H1 (cell line): ENCODE measurements at regions not wholly inside any gene's neighbourhood (a gene's known extent, or its start where the extent isn't known, plus 50 kb on each side); places are given as distances from the start of the nearest gene placed in this dataset.

Experiments
- CTCF ChIA-PET: fragments of 300-600 bp; sonication (Branson Sonifier 250); formaldehyde crosslinking; loops from one replicate; lab custom pipeline; 2021; ENCODE audit not compliant: partially characterized antibody; lab: Charles Lee
- POLR2A ChIA-PET: fragments of 300-600 bp; sonication (Branson Sonifier 250); formaldehyde crosslinking; loops from one replicate; lab custom pipeline; 2021; ENCODE audit warnings: inconsistent platforms; ENCODE audit not compliant: partially characterized antibody; lab: Charles Lee
- DNase-seq, 2 experiments: peaks; one replicate each; pipeline versions ENCODE4 v3.0.0 to v3.0.0-alpha.2; 2010 to 2022; ENCODE audit warnings: low spot score in 2 of 2, low read depth in 1 of 2, mixed read lengths in 1 of 2
- FAIRE-seq: peaks from 2 replicates; lab custom pipeline; 2011; peaks lifted over from hg19 to GRCh38; lab: Jason Lieb, UNC
- H2AFZ ChIP-seq: 2 replicates; pipeline ENCODE4 v1.8.1; 2012; ENCODE audit warnings: low read length, inconsistent platforms
- H2AK5ac ChIP-seq: 2 replicates; pipeline ENCODE4 v1.6.1; 2013; ENCODE audit warnings: low read depth, low read length
- H2BK120ac ChIP-seq: replicated peaks from 2 replicates; pipeline ENCODE3; 2013; ENCODE audit warnings: low read depth, low read length, inconsistent platforms
- H2BK12ac ChIP-seq: 2 replicates; pipeline ENCODE4 v1.6.1; 2013; ENCODE audit warnings: low read depth, low read length
- H2BK15ac ChIP-seq: 2 replicates; pipeline ENCODE4 v1.6.1; 2013; ENCODE audit warnings: low read length
- H2BK20ac ChIP-seq: 2 replicates; pipeline ENCODE4 v1.6.1; 2013; ENCODE audit warnings: low read length
- H2BK5ac ChIP-seq: 2 replicates; pipeline ENCODE4 v1.6.1; 2013; ENCODE audit warnings: low read depth, low read length
- H3K14ac ChIP-seq: 2 replicates; pipeline ENCODE4 v1.6.1; 2013; ENCODE audit warnings: inconsistent platforms; ENCODE audit not compliant: insufficient read length
- H3K18ac ChIP-seq: 2 replicates; pipeline ENCODE4 v1.6.1; 2013; ENCODE audit warnings: low read length; ENCODE audit errors: extremely low read depth
- H3K23ac ChIP-seq: 2 replicates; pipeline ENCODE4 v1.6.1; 2013; ENCODE audit warnings: inconsistent platforms; ENCODE audit not compliant: insufficient read length
- H3K23me2 ChIP-seq: 2 replicates; pipeline ENCODE4 v1.6.1; 2013; ENCODE audit warnings: low read depth, low read length
- H3K27ac ChIP-seq: 2 replicates; pipeline ENCODE4 v1.6.1; 2011; ENCODE audit warnings: low read depth, low read length, inconsistent platforms
- H3K27me3 ChIP-seq, 4 experiments: replicated peaks in 1 of 4; 1 replicate in 1 of 4; 2 replicates in 3 of 4; pipeline versions ENCODE4 v1.6.1 to v1.8.1; 2011 to 2013; ENCODE audit warnings: low read length in 3 of 4, mild to moderate bottlenecking in 3 of 4, inconsistent platforms in 2 of 4, mixed read lengths in 2 of 4, moderate library complexity in 1 of 4; ENCODE audit not compliant: control insufficient read depth in 3 of 4, insufficient read depth in 3 of 4; ENCODE audit errors: extremely low read depth in 1 of 4
- H3K36me3 ChIP-seq, 4 experiments: 2 replicates each; pipeline versions ENCODE4 v1.6.1 to v1.8.1; 2011 to 2013; ENCODE audit warnings: mild to moderate bottlenecking in 4 of 4, low read length in 3 of 4, moderate library complexity in 2 of 4, control low read depth in 1 of 4, inconsistent platforms in 1 of 4; ENCODE audit not compliant: insufficient read depth in 4 of 4, control insufficient read depth in 2 of 4
- H3K4ac ChIP-seq: replicated peaks from 2 replicates; pipeline ENCODE3; 2013; ENCODE audit warnings: low read length, low read depth, mixed read lengths, inconsistent platforms; ENCODE audit not compliant: insufficient read length
- H3K4me1 ChIP-seq, 4 experiments: replicated peaks in 1 of 4; 1 replicate in 1 of 4; 2 replicates in 3 of 4; pipeline versions ENCODE4 v1.6.1 to v1.8.1; 2011 to 2013; ENCODE audit warnings: low read length in 3 of 4, inconsistent platforms in 2 of 4, mixed read lengths in 1 of 4; ENCODE audit not compliant: insufficient read depth in 4 of 4, control insufficient read depth in 3 of 4
- H3K4me2 ChIP-seq, 2 experiments: 2 replicates each; pipeline versions ENCODE4 v1.6.1 to v1.8.1; 2011 to 2013; ENCODE audit warnings: low read depth in 2 of 2, low read length in 2 of 2, control low read depth in 1 of 2, inconsistent platforms in 1 of 2, mild to moderate bottlenecking in 1 of 2; ENCODE audit not compliant: insufficient read depth in 1 of 2
- H3K4me3 ChIP-seq, 4 experiments: fragments of 200-600, 300-600 bp in 1 of 4; sonication (generic), shearing (Covaris generic), sonication (Bioruptor Twin) in 1 of 4; 2 replicates each; pipeline versions ENCODE4 v1.5.1 to v1.8.1; 2011 to 2016; ENCODE audit warnings: low read length in 4 of 4, low read depth in 3 of 4, control low read depth in 2 of 4, inconsistent platforms in 2 of 4, mild to moderate bottlenecking in 2 of 4, mixed read lengths in 1 of 4, moderate library complexity in 1 of 4; ENCODE audit not compliant: insufficient read depth in 2 of 4; ENCODE audit errors: extremely low read depth in 1 of 4
- H3K56ac ChIP-seq: replicated peaks from 2 replicates; pipeline ENCODE3; 2013; ENCODE audit warnings: low read depth, mild to moderate bottlenecking, mixed read lengths, low read length, inconsistent platforms; ENCODE audit not compliant: insufficient read length
- H3K79me1 ChIP-seq: 2 replicates; pipeline ENCODE4 v1.6.1; 2013; ENCODE audit warnings: low read depth, low read length, control low read depth
- H3K79me2 ChIP-seq, 2 experiments: 2 replicates each; pipeline versions ENCODE4 v1.6.1 to v1.8.1; 2012 to 2013; ENCODE audit warnings: low read length in 2 of 2, mild to moderate bottlenecking in 2 of 2, inconsistent platforms in 1 of 2; ENCODE audit not compliant: insufficient read depth in 2 of 2, control insufficient read depth in 1 of 2
- H3K9ac ChIP-seq, 4 experiments: replicated peaks in 1 of 4; 1 replicate in 1 of 4; 2 replicates in 3 of 4; pipeline versions ENCODE4 v1.6.1 to v1.8.1; 2011 to 2013; ENCODE audit warnings: low read depth in 3 of 4, low read length in 3 of 4, control low read depth in 2 of 4, mild to moderate bottlenecking in 2 of 4, moderate library complexity in 2 of 4, inconsistent platforms in 1 of 4; ENCODE audit errors: extremely low read depth in 1 of 4
- H3K9me3 ChIP-seq, 2 experiments: 2 replicates each; pipeline versions ENCODE4 v1.6.1 to v1.8.1; 2012 to 2013; ENCODE audit warnings: mild to moderate bottlenecking in 2 of 2, moderate library complexity in 2 of 2, control low read depth in 1 of 2, inconsistent platforms in 1 of 2, low read depth in 1 of 2, low read length in 1 of 2, mixed read lengths in 1 of 2; ENCODE audit not compliant: insufficient read depth in 2 of 2
- H4K20me1 ChIP-seq, 2 experiments: replicated peaks in 1 of 2; 2 replicates each; pipeline versions ENCODE3 to v1.8.1; 2011 to 2013; ENCODE audit warnings: inconsistent platforms in 2 of 2, low read length in 2 of 2, mild to moderate bottlenecking in 1 of 2; ENCODE audit not compliant: insufficient read depth in 2 of 2, control insufficient read depth in 1 of 2
- H4K5ac ChIP-seq: 2 replicates; pipeline ENCODE4 v1.6.1; 2013; ENCODE audit warnings: low read length, low read depth, mixed read lengths, inconsistent platforms; ENCODE audit not compliant: insufficient read length
- H4K8ac ChIP-seq: 2 replicates; pipeline ENCODE4 v1.8.0; 2013; ENCODE audit warnings: mild to moderate bottlenecking, moderate library complexity, low read length, inconsistent platforms; ENCODE audit not compliant: insufficient read depth; ENCODE audit errors: extremely low read depth
- H4K91ac ChIP-seq: replicated peaks from 2 replicates; pipeline ENCODE3; 2013; ENCODE audit warnings: low read length, mixed read lengths, inconsistent platforms; ENCODE audit not compliant: insufficient read length
- BACH1 ChIP-seq: IDR thresholded peaks from 2 replicates; pipeline ENCODE4 v1.6.1; 2012; ENCODE audit warnings: low read length, improper control_type of control experiment
- BRCA1 ChIP-seq: IDR thresholded peaks from 2 replicates; pipeline ENCODE4 v1.6.1; 2012; ENCODE audit warnings: low read depth, low read length, improper control_type of control experiment
- CBX8 ChIP-seq: fragments of 300-800, 300-1000 bp; sonication (generic); IDR thresholded peaks from 2 replicates; pipeline ENCODE4 v1.7.1; 2016; ENCODE audit warnings: low read depth, low read length, borderline replicate concordance
- KDM5A ChIP-seq: fragments of 200-600 bp; IDR thresholded peaks from 2 replicates; pipeline ENCODE4 v1.7.1; 2012; ENCODE audit warnings: mild to moderate bottlenecking, low read length, inconsistent platforms, mixed read lengths
- PHF8 ChIP-seq: fragments of 200-600 bp; sonication (generic); conservative IDR thresholded peaks from 2 replicates; pipeline ENCODE4 v1.7.1; 2012; ENCODE audit warnings: low read depth, mild to moderate bottlenecking, inconsistent platforms, low read length, moderate library complexity
- RXRA ChIP-seq: IDR thresholded peaks from 2 replicates; pipeline ENCODE4 v1.6.1; 2011; ENCODE audit warnings: low read depth, mild to moderate bottlenecking, low read length, moderate library complexity; ENCODE audit not compliant: insufficient read depth
- SIX5 ChIP-seq: IDR thresholded peaks from 2 replicates; pipeline ENCODE4 v1.6.1; 2011; ENCODE audit warnings: mild to moderate bottlenecking, low read depth, low read length
- SP4 ChIP-seq: IDR thresholded peaks from 2 replicates; pipeline ENCODE4 v1.6.1; 2012; ENCODE audit warnings: low read length, inconsistent platforms
- TAF1 ChIP-seq: IDR thresholded peaks from 2 replicates; pipeline ENCODE4 v1.6.1; 2011; ENCODE audit warnings: mild to moderate bottlenecking, low read depth, low read length
- ZNF274 ChIP-seq: IDR thresholded peaks from 2 replicates; pipeline ENCODE4 v1.7.0; 2012; ENCODE audit warnings: low read length, borderline replicate concordance; ENCODE audit errors: extremely low read depth
- WGBS, 2 experiments: shearing (Covaris generic) in 1 of 2; methylation state at CpG; one replicate each; pipeline versions ENCODE4 v1.1.6 to v1.1.7; 2013 to 2015; ENCODE audit warnings: low lambda C conversion rate in 2 of 2, mixed read lengths in 2 of 2, inconsistent platforms in 1 of 2, low coverage in 1 of 2, missing lambda C conversion rate in 1 of 2; ENCODE audit not compliant: insufficient replicate concordance in 2 of 2, insufficient coverage in 1 of 2, insufficient read length in 1 of 2; ENCODE audit errors: extremely low coverage in 1 of 2, missing lambda C conversion rate in 1 of 2; 5-methylcytosine and 5-hydroxymethylcytosine counted together

GRCh38 chr10:4635388-4635787 lies 190.6 kb upstream of the AKR1E2 start:
- CTCF ChIA-PET, result interaction anchor here (1.3 kb wide), 2 partner anchors 12 to 21 kb away, joined by 3 to 5 read pairs; no protein-coding TSS in a partner anchor
- H3K27ac ChIP-seq, result no peak overlapping the region

More at GRCh38 chr10:4635388-4635787, 190.6 kb upstream of the AKR1E2 start:
- no peak for DNase-seq
- no peak for FAIRE-seq
- no peak overlapping the region for H2BK20ac ChIP-seq
- no peak overlapping the region for H2BK12ac ChIP-seq
- no peak overlapping the region for H2BK15ac ChIP-seq
- H4K8ac ChIP-seq, result no peak overlapping the region
- H2BK120ac ChIP-seq, result no peak overlapping the region
- H3K4me3 ChIP-seq, result no peak overlapping the region
- H3K9ac ChIP-seq, result no peak overlapping the region
- H4K5ac ChIP-seq, result no peak overlapping the region
- H3K79me1 ChIP-seq, result no peaks in the 10 kb centered on the region
- no peak overlapping the region for H4K91ac ChIP-seq
- H4K20me1 ChIP-seq, result no peaks in the 10 kb centered on the region
- no peak overlapping the region for H2BK5ac ChIP-seq
- H2AFZ ChIP-seq, result no peak overlapping the region
- H3K79me2 ChIP-seq, result no peaks in the 10 kb centered on the region
- H3K27me3 ChIP-seq, result no peaks in the 10 kb centered on the region
- no peak overlapping the region for H3K4me2 ChIP-seq
- no peaks in the 10 kb centered on the region for H3K23me2 ChIP-seq
- H3K18ac ChIP-seq, result no peak overlapping the region
- POLR2A ChIA-PET, result no interaction called here
- H3K23ac ChIP-seq, result no peak overlapping the region
- no peak overlapping the region for H3K56ac ChIP-seq
- H3K4ac ChIP-seq, result no peak overlapping the region
- no peak overlapping the region for H2AK5ac ChIP-seq
- 89% methylated on average over 5 of the region's 5 CpGs; no CpG with 5 or more reads in 1 of the 2 experiments for WGBS, 2 experiments
- H3K14ac ChIP-seq, result no peak overlapping the region
- H3K4me1 ChIP-seq, result peaks cover 0 to 6% (median 0%) of the 10 kb centered on the region in 4 experiments; a peak in 3 of 7 replicates
- no peaks in the 10 kb centered on the region for H3K9me3 ChIP-seq
- no peaks in the 10 kb centered on the region for H3K36me3 ChIP-seq
- TF ChIP-seq BRCA1 (no peak), SIX5 (no peak), TAF1 (no peak), KDM5A (no peak), RXRA (no peak), BACH1 (no peak), PHF8 (no peak), ZNF274 (no peak), CBX8 (no peak), SP4 (no peak)
- TF ChIP-seq, all 59 proteins: peak for 0
